ENCODE measurements at regions not wholly inside any gene's neighbourhood (a gene's known extent, or its start where the extent isn't known, plus 50 kb on each side); places are given as distances from the start of the nearest gene placed in this dataset.
"Not testable (repeated sequence)": the region's sequence is repeated elsewhere in the genome, so short reads cannot be mapped to it uniquely, and the experiment has no call there.

- not testable (repeated sequence) for DNase-seq (ENCODE audit: low spot score)
Observed at GRCh38 chr4:86413426-86413825, 53.6 kb upstream of the MAPK10 start.

GRCh38 chr4:86414686-86415085, 54.8 kb upstream of the MAPK10 start:
- no peak for DNase-seq (ENCODE audit: low spot score)

GRCh38 chr4:86416081-86416480, 56.2 kb upstream of the MAPK10 start:
- DNase-seq (ENCODE audit: low spot score): no peak

GRCh38 chr4:86421461-86421860, 61.6 kb upstream of the MAPK10 start:
- no peak for DNase-seq (ENCODE audit: low spot score)

GRCh38 chr4:86431543-86432116, 71.8 kb upstream of the MAPK10 start:
- no peak for DNase-seq (ENCODE audit: low spot score)

- no peak for DNase-seq (ENCODE audit: low spot score)
Observed at GRCh38 chr4:86432559-86433134, 72.8 kb upstream of the MAPK10 start.

GRCh38 chr4:86439293-86439692, 79.4 kb upstream of the MAPK10 start:
- no peak for DNase-seq (ENCODE audit: low spot score)

- no peak for DNase-seq (ENCODE audit: low spot score)
Observed at GRCh38 chr4:86441175-86441936, 81.5 kb upstream of the MAPK10 start.

GRCh38 chr4:86442881-86443280, 83.0 kb upstream of the MAPK10 start:
- DNase-seq (ENCODE audit: low spot score): no peak

- no peak for DNase-seq (ENCODE audit: low spot score)
Observed at GRCh38 chr4:86443495-86443894, 83.6 kb upstream of the MAPK10 start.

GRCh38 chr4:86446996-86447395, 87.1 kb upstream of the MAPK10 start:
- DNase-seq (ENCODE audit: low spot score): no peak

GRCh38 chr4:86448871-86449270, 89.0 kb upstream of the MAPK10 start:
- no peak for DNase-seq (ENCODE audit: low spot score)

GRCh38 chr4:86449746-86450588, 90.1 kb upstream of the MAPK10 start:
- DNase-seq (ENCODE audit: low spot score): no peak

GRCh38 chr4:86450861-86451260, 91.0 kb upstream of the MAPK10 start:
- DNase-seq (ENCODE audit: low spot score): no peak

GRCh38 chr4:86451560-86452330, 91.9 kb upstream of the MAPK10 start:
- no peak for DNase-seq (ENCODE audit: low spot score)

GRCh38 chr4:86452422-86452891, 92.6 kb upstream of the MAPK10 start:
- DNase-seq (ENCODE audit: low spot score): no peak

- no peak for DNase-seq (ENCODE audit: low spot score)
Observed at GRCh38 chr4:86452924-86453531, 93.2 kb upstream of the MAPK10 start.

- not testable (repeated sequence) for DNase-seq (ENCODE audit: low spot score)
Observed at GRCh38 chr4:86453611-86454072, 93.8 kb upstream of the MAPK10 start.

- no peak for DNase-seq (ENCODE audit: low spot score)
Observed at GRCh38 chr4:86461849-86462248, 102.0 kb upstream of the MAPK10 start.

- no peak for DNase-seq (ENCODE audit: low spot score)
Observed at GRCh38 chr4:86472377-86473019, 112.6 kb upstream of the MAPK10 start.

GRCh38 chr4:86478151-86478550, 116.0 kb upstream of the PTPN13 start:
- DNase-seq (ENCODE audit: low spot score): not testable (repeated sequence)

All from CD4-positive, alpha-beta T cell treated with Interleukin-6 at 100 ng/mL for 8 hours (primary cell).